KMS-11 (cell line): ENCODE measurements at regions not wholly inside any gene's neighbourhood (a gene's known extent, or its start where the extent isn't known, plus 50 kb on each side); places are given as distances from the start of the nearest gene placed in this dataset.

Source experiments
- H2AFZ ChIP-seq: fragments of 200-600 bp; sonication (generic); 2 replicates; pipeline ENCODE4 v1.6.1; 2016; ENCODE audit warnings: antibody characterized with exemption, mixed run types, low read depth
- H3K27ac ChIP-seq: fragments of 200-600 bp; sonication (generic); 2 replicates; pipeline ENCODE4 v1.6.1; 2016; ENCODE audit warnings: mild to moderate bottlenecking, mixed run types
- H3K27me3 ChIP-seq: fragments of 200-600 bp; sonication (generic); 2 replicates; pipeline ENCODE4 v1.6.1; 2017; ENCODE audit warnings: mild to moderate bottlenecking, low read depth, mixed run types, moderate library complexity; ENCODE audit not compliant: insufficient read depth
- H3K36me3 ChIP-seq: fragments of 200-600 bp; sonication (generic); 2 replicates; pipeline ENCODE4 v1.6.1; 2017; ENCODE audit warnings: mild to moderate bottlenecking, mixed run types; ENCODE audit not compliant: insufficient read depth
- H3K4me1 ChIP-seq: fragments of 200-600 bp; sonication (generic); 2 replicates; pipeline ENCODE4 v1.6.1; 2016; ENCODE audit warnings: mild to moderate bottlenecking, low read depth, mixed run types; ENCODE audit not compliant: poor library complexity, severe bottlenecking
- H3K4me2 ChIP-seq: fragments of 200-600 bp; sonication (generic); 2 replicates; pipeline ENCODE4 v1.7.0; 2016; ENCODE audit warnings: mild to moderate bottlenecking, mixed run types
- H3K4me3 ChIP-seq: fragments of 200-600 bp; sonication (generic); IDR thresholded peaks from 2 replicates; pipeline ENCODE4 v1.6.1; 2017; ENCODE audit warnings: low read depth, low read length, mixed read lengths; ENCODE audit not compliant: insufficient read depth
- H3K79me2 ChIP-seq: fragments of 200-600 bp; sonication (generic); 2 replicates; pipeline ENCODE4 v1.6.1; 2016; ENCODE audit warnings: low read depth, mixed run types; ENCODE audit not compliant: insufficient read depth
- H3K9ac ChIP-seq: fragments of 200-600 bp; sonication (generic); 2 replicates; pipeline ENCODE4 v1.6.1; 2016; ENCODE audit warnings: mild to moderate bottlenecking, mixed run types
- H4K20me1 ChIP-seq: fragments of 200-600 bp; sonication (generic); 2 replicates; pipeline ENCODE4 v1.6.1; 2016; ENCODE audit warnings: mild to moderate bottlenecking, mixed run types; ENCODE audit not compliant: insufficient read depth
- TF ChIP-seq, protein P1 (sequence below): fragments of 200-600 bp; sonication (generic); conservative IDR thresholded peaks from 2 replicates; pipeline ENCODE4 v1.6.1; 2017; ENCODE audit warnings: low read depth, mild to moderate bottlenecking, antibody characterized with exemption, low read length, moderate library complexity, mixed read lengths

- no peaks in the 10 kb centered on the region for H3K36me3 ChIP-seq
- H3K4me3 ChIP-seq = no peak overlapping the region
- no peak overlapping the region for H2AFZ ChIP-seq
- H3K27me3 ChIP-seq = no peaks in the 10 kb centered on the region
- H3K27ac ChIP-seq = no peak overlapping the region
- no peaks in the 10 kb centered on the region for H3K79me2 ChIP-seq
- no peak overlapping the region for H3K4me2 ChIP-seq
- H3K9ac ChIP-seq = no peak overlapping the region
- H4K20me1 ChIP-seq = no peaks in the 10 kb centered on the region
- no peaks in the 10 kb centered on the region for H3K4me1 ChIP-seq
- TF ChIP-seq, protein P1, sequence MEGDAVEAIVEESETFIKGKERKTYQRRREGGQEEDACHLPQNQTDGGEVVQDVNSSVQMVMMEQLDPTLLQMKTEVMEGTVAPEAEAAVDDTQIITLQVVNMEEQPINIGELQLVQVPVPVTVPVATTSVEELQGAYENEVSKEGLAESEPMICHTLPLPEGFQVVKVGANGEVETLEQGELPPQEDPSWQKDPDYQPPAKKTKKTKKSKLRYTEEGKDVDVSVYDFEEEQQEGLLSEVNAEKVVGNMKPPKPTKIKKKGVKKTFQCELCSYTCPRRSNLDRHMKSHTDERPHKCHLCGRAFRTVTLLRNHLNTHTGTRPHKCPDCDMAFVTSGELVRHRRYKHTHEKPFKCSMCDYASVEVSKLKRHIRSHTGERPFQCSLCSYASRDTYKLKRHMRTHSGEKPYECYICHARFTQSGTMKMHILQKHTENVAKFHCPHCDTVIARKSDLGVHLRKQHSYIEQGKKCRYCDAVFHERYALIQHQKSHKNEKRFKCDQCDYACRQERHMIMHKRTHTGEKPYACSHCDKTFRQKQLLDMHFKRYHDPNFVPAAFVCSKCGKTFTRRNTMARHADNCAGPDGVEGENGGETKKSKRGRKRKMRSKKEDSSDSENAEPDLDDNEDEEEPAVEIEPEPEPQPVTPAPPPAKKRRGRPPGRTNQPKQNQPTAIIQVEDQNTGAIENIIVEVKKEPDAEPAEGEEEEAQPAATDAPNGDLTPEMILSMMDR = no peak
Observed at GRCh38 chr2:12212841-12213597, 466.6 kb downstream of the LPIN1 start.

DNA sequence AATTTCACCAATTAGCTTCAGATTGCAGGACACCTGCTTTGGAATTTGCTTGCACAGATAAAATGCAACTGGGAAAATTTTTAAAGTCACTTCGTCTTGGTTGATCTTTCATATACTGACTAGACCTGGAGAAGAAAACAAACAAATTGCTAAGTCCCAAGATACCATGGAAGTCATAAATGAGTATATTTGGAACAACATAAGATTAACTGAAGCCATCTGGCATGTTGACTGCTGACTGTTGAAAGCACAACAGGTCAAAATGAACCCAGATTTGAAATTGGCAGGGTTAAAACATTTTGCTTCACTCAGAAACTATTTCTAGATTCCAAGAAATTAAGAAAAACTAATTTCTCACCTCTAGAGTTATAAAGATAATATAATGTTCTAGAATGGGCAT lies 470.7 kb downstream of the LPIN1 start:
- Histone ChIP-seq H2AFZ (no peak overlapping the region), H3K27me3 (no peaks in the 10 kb centered on the region), H3K27ac (no peak overlapping the region), H3K4me2 (no peak overlapping the region), H3K4me3 (no peak overlapping the region), H4K20me1 (no peaks in the 10 kb centered on the region), H3K36me3 (no peaks in the 10 kb centered on the region), H3K9ac (no peak overlapping the region), H3K79me2 (no peaks in the 10 kb centered on the region), H3K4me1 (no peaks in the 10 kb centered on the region)
- TF ChIP-seq, protein P1 = no peak

- no peaks in the 10 kb centered on the region for H3K36me3 ChIP-seq
- no peak overlapping the region for H3K27ac ChIP-seq
- H3K4me1 ChIP-seq = no peaks in the 10 kb centered on the region
- H3K4me2 ChIP-seq = no peak overlapping the region
- TF ChIP-seq, protein P1 = no peak
- H4K20me1 ChIP-seq = no peaks in the 10 kb centered on the region
- no peak overlapping the region for H3K9ac ChIP-seq
- H3K79me2 ChIP-seq = no peaks in the 10 kb centered on the region
- no peak overlapping the region for H3K4me3 ChIP-seq
- H3K27me3 ChIP-seq = no peaks in the 10 kb centered on the region
- H2AFZ ChIP-seq = no peak overlapping the region
Observed at GRCh38 chr2:12219761-12220160, 473.3 kb downstream of the LPIN1 start.

DNA sequence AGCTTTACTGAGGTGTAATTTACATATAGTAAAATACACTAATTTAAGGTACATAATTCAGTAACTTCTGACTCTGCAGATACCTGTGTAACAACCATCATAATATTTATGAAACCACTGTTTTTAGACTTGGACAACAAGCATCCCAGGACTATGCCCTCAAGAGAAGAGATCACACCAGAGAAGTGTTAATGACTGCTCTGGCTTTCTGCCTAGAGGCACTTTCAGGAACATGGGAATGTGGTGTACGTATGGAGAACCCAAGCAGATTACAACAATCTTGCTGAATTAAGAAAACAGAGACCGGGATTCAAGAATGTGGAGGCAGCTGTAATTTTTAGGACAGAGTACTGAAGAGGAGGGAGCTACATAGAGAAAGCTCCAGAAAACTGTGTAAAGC lies 475.2 kb downstream of the LPIN1 start:
- Histone ChIP-seq H4K20me1 (no peaks in the 10 kb centered on the region), H3K9ac (no peak overlapping the region), H3K4me2 (no peak overlapping the region), H3K27ac (no peak overlapping the region), H3K4me1 (no peaks in the 10 kb centered on the region), H3K79me2 (no peaks in the 10 kb centered on the region), H2AFZ (no peak overlapping the region), H3K36me3 (no peaks in the 10 kb centered on the region), H3K27me3 (no peaks in the 10 kb centered on the region), H3K4me3 (no peak overlapping the region)
- TF ChIP-seq, protein P1 = no peak
